ENCODE measurements at regions not wholly inside any gene's neighbourhood (a gene's known extent, or its start where the extent isn't known, plus 50 kb on each side); places are given as distances from the start of the nearest gene placed in this dataset.

DNA sequence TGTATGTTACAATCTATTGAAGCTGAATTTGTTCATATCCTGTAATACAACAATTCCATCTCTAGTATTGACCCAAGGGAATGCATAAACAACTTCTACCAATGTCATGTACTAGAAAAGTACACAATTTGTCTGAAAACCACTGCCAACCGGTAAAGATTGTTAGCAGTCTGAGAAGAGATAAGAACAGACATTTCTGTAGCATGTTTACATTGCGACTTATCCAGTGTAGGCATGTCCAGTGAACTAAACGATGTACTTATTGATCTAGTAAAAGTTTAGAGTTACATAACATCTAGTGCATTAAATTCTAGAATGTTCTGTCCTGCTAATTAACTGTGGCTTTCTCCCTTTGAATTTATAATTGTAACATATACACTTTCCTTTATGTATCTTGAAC, 425.9 kb downstream of the SLITRK6 start:
- no peak overlapping the region for H3K4me3 ChIP-seq (ENCODE audit: low read depth, low read length)
- no peak for TF ChIP-seq CTCF (IDR thresholded peaks at IDR 0.05; ENCODE audit: insufficient read depth, low read length)
- no peak for DNase-seq (ENCODE audit: low read depth)

DNA sequence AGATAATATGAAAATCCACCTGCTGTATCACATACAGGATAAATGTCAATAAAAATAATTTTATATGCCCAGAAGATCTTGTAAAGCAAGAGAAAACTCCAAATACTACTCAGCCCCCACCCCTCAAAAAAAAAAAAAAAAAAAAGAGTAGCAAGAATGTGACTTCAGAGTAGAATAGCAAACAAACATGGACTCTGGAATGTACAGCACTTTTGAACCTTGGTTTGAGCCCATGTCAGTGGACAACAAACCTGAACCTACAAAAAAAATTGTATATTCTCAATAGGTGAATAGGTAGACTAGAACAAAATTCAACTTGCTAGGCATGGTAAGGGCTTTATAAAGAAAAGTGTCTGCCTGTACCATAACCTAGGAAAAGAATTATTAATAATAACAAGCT, 428.0 kb downstream of the SLITRK6 start:
- no peak for DNase-seq (ENCODE audit: low read depth)

GRCh38 chr13:85368686-85369085, 430.5 kb downstream of the SLITRK6 start:
- no peak for TF ChIP-seq CTCF (IDR thresholded peaks at IDR 0.05; ENCODE audit: insufficient read depth, low read length)
- H3K4me3 ChIP-seq (ENCODE audit: low read depth, low read length) = no peak overlapping the region
- DNase-seq (ENCODE audit: low read depth) = no peak

More for the DNA sequence above, 428.0 kb downstream of the SLITRK6 start:
- no peak overlapping the region for H3K4me3 ChIP-seq (ENCODE audit: low read depth, low read length)
- no peak for TF ChIP-seq CTCF (IDR thresholded peaks at IDR 0.05; ENCODE audit: insufficient read depth, low read length)

- DNase-seq (ENCODE audit: low read depth) = peak; percentile 29
- no peak for TF ChIP-seq CTCF (IDR thresholded peaks at IDR 0.05; ENCODE audit: insufficient read depth, low read length)
- no peak overlapping the region for H3K4me3 ChIP-seq (ENCODE audit: low read depth, low read length)
These were observed 431.3 kb downstream of the SLITRK6 start for GRCh38 chr13:85367887-85368286.

- TF ChIP-seq CTCF (IDR thresholded peaks at IDR 0.05; ENCODE audit: insufficient read depth, low read length) = no peak
- H3K4me3 ChIP-seq (ENCODE audit: low read depth, low read length) = no peak overlapping the region
- DNase-seq (ENCODE audit: low read depth) = no peak
These were observed 432.3 kb downstream of the SLITRK6 start for GRCh38 chr13:85366759-85367417.

DNA sequence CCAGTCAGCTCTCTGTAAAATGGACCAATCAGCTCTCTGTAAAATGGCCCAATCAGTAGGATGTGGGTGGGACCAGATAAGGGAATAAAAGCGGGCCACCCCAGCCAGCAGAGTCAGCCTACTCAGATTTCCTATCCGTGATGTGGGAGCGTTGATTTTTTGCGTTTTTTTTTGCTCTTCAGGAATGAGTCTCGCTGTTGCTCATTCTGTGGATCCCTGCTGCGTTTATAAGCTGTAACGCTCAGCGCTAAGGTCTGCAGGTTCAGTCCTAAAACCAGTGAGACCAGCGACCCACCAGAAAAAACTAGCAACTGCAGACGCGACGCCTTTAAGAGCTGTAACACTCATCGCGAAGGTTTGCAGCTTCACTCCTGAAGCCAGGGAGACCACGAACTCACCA, 435.7 kb downstream of the SLITRK6 start:
- TF ChIP-seq CTCF (IDR thresholded peaks at IDR 0.05; ENCODE audit: insufficient read depth, low read length) = no peak
- no peak for DNase-seq (ENCODE audit: low read depth)
- no peak overlapping the region for H3K4me3 ChIP-seq (ENCODE audit: low read depth, low read length)

- TF ChIP-seq CTCF (IDR thresholded peaks at IDR 0.05; ENCODE audit: insufficient read depth, low read length) = no peak
- no peak for DNase-seq (ENCODE audit: low read depth)
- no peak overlapping the region for H3K4me3 ChIP-seq (ENCODE audit: low read depth, low read length)
These were observed 436.2 kb downstream of the SLITRK6 start for GRCh38 chr13:85362980-85363379.

All from fibroblast of the aortic adventitia (primary cell).